ENCODE measurements at regions not wholly inside any gene's neighbourhood (a gene's known extent, or its start where the extent isn't known, plus 50 kb on each side); places are given as distances from the start of the nearest gene placed in this dataset.
A peak's percentile ranks its signal among the peaks of the same experiment; 100 is the strongest.

GRCh38 chr4:14100349-14100748 lies 472.8 kb upstream of the BOD1L1 start:
- DNase-seq (no peak), ATAC-seq (no peak)
- intact Hi-C loops (cut with DNase I): no loop called here

GRCh38 chr4:14110407-14110806 lies 482.9 kb upstream of the BOD1L1 start:
- intact Hi-C loops (cut with DNase I): no loop called here
- ATAC-seq (peak in 1 of 2 donors; percentile 83), DNase-seq (no peak)

DNA sequence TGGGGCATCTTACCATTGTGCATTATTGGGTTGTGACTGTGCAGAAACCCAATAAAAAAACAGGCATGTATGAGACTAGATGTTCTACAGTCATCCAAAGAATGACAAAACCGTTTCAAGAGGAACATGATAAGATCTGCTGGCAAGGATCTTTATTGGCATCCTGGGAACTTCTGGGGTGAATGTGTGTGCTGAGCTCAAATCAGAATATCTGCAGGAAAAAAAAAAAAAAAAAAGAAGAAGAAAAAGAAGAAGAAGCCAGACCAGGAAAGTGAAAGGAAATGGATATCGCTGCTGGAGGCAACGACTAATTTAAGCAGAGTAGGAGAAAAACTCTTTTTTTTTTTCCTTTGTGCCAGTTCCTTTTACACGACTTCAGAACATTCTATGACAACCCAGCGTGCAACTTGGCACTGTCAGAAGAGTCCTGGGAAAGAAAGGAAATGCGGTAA lies 484.2 kb upstream of the BOD1L1 start:
- ATAC-seq (no peak), DNase-seq (no peak)
- intact Hi-C loops (cut with DNase I): no loop called here

DNA sequence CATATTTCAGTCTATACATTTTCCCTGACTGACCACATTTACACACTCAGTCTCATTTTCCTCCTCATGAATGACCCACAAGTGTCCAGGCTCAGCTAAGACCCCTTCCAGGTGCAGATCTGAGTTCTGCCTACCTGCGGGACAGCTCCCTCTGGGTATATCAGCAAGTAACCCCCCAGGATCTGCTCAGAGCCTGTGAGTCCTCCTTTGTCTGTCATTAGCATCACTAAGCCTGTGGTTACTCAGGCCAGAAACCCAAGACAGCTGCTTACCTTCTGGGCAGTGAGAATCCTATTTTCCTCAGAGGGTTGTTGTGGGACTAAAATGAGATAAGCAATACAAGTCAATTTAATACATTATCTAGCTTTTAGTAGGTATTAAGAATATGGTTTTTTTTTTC lies 487.6 kb upstream of the BOD1L1 start:
- no peak for ATAC-seq
- intact Hi-C loops (cut with DNase I): no loop called here

DNA sequence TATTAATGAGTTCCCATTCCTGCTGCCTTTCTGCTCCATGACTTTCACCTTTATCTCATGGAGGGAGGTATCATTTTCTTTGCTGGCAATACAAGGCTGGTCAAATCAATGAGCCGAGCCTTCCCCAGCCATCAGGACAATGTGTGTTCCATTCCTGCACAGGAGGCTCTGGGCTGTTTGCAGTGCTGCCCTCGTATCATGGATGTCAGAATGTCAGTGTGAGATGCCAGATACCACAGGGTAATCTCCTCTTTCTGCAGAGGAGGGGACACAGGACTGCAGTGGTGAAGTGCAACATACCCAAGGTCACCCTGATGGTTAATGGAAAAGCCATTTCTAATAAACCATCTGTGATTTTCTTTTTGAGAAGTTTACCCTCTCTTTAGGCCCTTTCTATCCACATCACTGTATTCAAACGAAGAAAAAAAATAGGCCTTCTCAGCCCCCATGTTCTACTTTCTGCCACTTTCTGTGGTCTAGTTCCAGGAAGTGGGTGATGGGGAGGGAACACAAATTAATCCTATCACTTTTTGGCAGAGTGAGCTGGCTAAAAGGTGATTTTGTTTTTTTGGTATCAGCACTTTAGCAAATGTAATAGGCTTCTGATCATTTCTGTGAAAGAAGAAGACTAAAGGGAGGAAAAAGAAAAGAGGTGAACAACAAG lies 490.2 kb upstream of the BOD1L1 start:
- intact Hi-C loops (cut with DNase I): no loop called here
- ATAC-seq (peak; percentile 61 to 89), DNase-seq (no peak)

More for the DNA sequence above, 487.6 kb upstream of the BOD1L1 start:
- no peak for DNase-seq

DNA sequence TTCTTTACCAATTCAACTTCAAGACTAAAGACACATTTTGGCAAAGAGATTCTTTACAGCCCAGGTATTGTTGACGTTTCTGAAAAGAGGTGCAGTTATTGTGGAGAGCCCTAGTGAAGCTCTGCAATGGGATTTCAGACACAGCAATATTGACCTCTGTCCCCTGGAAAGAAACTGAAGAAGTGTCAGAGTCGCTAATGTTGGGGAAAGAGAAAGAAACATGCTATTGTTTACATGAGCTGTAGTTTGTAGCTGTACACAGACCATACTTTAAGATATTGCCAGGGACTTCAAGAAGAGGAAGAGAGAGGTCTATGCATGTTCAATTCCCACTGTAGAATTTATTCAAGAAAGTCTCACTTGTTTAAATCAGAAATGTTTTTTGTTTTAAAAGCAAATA lies 497.3 kb upstream of the BOD1L1 start:
- ATAC-seq: no peak
- DNase-seq: no peak
- intact Hi-C loops (cut with DNase I): no loop called here

DNA sequence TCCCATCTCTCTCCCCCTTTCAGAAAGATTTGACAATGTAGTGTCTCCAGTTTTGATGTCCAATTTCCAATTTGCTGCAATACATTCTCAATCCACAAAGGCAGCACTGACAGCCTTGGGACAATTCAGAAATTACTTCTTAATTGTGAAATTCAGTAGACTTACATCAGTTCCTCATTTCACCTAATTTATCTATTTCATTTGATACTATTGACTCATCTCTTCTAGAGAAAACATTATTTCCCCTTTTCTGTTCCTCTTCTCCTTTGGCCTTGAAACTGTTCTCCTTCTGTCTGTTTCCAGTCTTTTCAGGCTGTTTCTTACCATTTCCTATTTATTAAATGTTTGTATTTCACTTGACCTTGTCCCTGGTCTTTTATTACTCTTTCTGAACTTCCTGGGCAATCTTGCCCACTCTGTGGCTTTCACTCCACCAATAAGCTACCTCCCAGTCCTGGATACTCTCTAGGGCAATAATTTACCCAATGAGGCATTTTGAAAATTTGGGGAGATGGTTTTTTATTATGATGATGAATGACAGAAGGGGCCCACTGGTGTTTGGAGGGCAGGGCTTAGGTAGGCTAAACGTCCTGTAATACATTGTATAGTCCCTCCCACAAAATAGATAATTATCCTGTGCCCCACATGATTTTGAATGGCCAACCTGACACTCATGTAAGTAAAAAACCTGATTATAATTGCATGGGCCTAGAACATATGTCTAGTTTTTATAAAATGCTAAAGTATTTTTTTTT lies 498.0 kb upstream of the BOD1L1 start:
- intact Hi-C loops (cut with DNase I): no loop called here
- ATAC-seq: peak; percentile 25 to 38

DNA sequence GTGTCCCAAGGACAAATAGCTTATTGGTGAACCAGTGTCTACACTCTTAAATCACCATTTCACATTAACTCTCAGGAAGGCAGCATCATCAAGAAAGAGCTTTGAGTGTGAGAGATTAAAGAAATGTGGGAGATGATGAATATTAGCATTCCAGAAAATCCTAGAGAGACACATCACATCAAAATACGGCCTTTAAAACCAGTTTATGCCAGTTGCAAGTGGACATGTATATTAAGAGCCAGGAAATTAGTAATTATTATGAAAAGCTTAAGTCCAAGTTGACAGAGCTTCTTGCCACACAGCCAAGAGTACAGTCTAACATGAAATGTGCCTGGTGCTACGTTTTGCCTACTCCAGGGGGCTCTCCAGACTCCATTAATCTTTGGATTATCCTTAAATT lies 503.0 kb upstream of the BOD1L1 start:
- intact Hi-C loops (cut with DNase I): no loop called here
- DNase-seq (no peak), ATAC-seq (no peak)

More for the DNA sequence above, 498.0 kb upstream of the BOD1L1 start:
- DNase-seq: no peak

- ATAC-seq (no peak), DNase-seq (no peak)
- intact Hi-C loops (cut with DNase I): no loop called here
Measured at GRCh38 chr4:14131335-14131734, 503.8 kb upstream of the BOD1L1 start.

DNA sequence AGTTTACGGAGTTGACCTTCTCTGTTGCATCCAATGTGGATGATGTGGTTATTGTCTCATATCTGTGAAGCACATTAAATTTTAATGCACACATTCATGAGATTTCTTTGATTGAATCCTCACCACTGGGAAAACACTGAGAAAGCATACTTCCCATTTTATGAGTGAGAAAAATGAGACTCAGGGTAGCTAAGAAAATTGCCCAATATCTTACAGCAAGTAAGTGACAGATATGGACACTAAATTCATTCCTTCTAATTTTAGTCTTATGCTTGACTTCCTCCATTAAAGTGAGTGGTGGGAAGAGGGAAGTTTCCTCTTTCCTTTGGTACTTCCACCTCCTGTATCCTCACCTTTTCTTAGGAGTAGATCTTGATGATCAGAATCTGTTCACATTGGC lies 504.8 kb upstream of the BOD1L1 start:
- no peak for DNase-seq
- intact Hi-C loops (cut with DNase I): no loop called here

GRCh38 chr4:14138106-14138505 lies 510.6 kb upstream of the BOD1L1 start:
- no peak for DNase-seq
- no peak for ATAC-seq
- intact Hi-C loops (cut with DNase I): no loop called here

More for the DNA sequence above, 504.8 kb upstream of the BOD1L1 start:
- no peak for ATAC-seq

DNA sequence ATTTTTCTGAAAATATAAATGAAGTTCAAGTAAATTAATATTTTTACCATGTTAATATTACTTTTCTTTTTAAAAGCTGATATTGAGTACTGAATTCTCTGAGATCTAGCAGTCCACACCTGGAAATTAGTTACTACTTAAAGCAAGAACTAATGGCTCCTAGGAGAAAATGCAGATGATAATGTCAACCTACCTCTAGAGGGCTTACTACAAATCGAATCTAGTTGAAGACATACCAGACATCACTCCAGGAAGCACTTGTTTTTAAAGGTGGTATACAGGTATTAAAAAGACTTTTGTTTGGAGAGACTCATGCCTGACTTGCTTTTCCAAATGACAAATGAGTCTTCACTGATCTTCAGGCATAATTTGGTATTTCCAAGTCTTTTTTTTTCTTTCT lies 516.4 kb upstream of the BOD1L1 start:
- intact Hi-C loops (cut with DNase I): no loop called here
- DNase-seq: no peak
- ATAC-seq: no peak

- intact Hi-C loops (cut with DNase I): no loop called here
- ATAC-seq (no peak), DNase-seq (no peak)
Measured at GRCh38 chr4:14149176-14150053, 521.9 kb upstream of the BOD1L1 start.

GRCh38 chr4:14151101-14151500 lies 523.6 kb upstream of the BOD1L1 start:
- no peak for DNase-seq
- intact Hi-C loops (cut with DNase I): no loop called here
- no peak for ATAC-seq

DNA sequence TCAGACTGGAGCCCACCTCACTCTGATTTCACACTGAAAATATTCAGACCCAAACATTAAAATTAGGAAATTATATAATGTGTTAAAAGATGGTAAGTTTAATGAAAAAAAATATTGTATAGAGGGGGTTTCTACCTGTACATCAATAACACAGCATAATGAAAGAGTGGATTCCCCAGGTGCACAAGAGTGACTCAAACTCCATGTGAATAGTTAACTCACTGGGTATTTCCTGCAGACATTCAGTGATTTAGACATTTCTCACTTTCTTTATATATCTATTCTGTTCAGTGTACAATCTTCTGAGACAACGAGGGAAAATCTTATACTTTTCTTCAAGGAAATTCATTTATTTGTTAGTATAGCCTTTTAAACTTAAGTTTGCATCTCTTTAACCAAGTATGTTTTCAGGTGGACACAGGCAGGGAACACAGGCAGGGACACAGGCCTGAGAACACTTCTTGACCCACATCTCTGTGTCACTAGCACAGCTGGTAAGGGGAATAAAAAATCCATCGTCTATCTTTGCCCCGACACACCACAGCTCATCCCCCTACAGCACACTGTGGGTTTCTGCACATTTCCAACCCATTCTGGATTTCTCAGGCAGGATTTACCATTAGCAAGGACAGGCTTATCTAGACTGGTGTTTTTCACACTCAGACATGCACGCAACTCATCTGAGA lies 525.5 kb upstream of the BOD1L1 start:
- DNase-seq (no peak), ATAC-seq (no peak)
- intact Hi-C loops (cut with DNase I): no loop called here

DNA sequence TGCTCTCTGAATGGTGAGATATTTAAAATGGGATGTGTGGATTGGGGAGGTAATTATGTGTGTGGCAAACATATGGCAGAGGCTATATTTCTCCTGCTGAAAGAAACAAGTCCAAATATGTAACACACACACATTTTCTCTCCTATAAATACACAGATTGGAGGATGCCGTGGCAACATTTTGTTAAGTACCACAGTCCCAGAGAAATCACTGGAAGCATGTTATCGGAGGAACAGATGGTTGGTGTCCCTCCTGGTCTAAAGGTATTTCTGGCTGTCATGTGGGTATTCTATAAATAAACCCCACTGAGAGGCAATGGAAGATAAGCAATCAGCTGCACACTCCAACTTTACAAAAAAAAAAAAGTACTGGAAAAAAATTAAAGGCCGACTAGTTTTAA lies 528.3 kb upstream of the BOD1L1 start:
- ATAC-seq: peak in 1 of 2 donors; percentile 27
- DNase-seq: no peak
- intact Hi-C loops (cut with DNase I): no loop called here

GRCh38 chr4:14157262-14157661 lies 529.7 kb upstream of the BOD1L1 start:
- DNase-seq: no peak
- no peak for ATAC-seq
- intact Hi-C loops (cut with DNase I): no loop called here

- peak; percentile 71 to 77 for ATAC-seq
- intact Hi-C loops (cut with DNase I): no loop called here
- no peak for DNase-seq
Measured at GRCh38 chr4:14165222-14165920, 537.8 kb upstream of the BOD1L1 start.

Data from left cardiac atrium (tissue), 4 donors.